ENCODE measurements at regions not wholly inside any gene's neighbourhood (a gene's known extent, or its start where the extent isn't known, plus 50 kb on each side); places are given as distances from the start of the nearest gene placed in this dataset.
"Not testable (repeated sequence)": the region's sequence is repeated elsewhere in the genome, so short reads cannot be mapped to it uniquely, and the experiment has no call there.

DNA sequence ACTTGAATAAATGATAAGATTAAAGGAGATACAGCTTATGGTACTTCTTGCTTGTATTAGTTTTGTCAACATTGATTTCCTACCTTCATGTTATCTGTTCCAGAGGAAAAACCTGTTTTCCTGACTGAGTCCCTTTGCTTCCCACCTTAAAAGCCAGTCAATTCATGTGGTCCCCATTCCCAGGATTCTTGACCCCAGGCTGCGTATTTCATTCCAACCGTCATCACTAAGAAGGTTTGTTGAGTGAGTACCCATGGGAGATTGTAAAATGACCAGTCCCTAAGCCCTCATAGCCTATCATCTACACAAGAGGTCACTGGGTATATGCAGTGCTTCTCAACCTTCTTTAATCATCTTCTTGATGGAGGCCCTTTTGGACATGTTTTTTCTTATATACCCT lies 52.2 kb downstream of the BEX3 start:
- peaks cover 4% of the 10 kb centered on the region for H3K4me1 Mint-ChIP-seq (ENCODE audit: insufficient read depth, unreplicated experiment)

DNA sequence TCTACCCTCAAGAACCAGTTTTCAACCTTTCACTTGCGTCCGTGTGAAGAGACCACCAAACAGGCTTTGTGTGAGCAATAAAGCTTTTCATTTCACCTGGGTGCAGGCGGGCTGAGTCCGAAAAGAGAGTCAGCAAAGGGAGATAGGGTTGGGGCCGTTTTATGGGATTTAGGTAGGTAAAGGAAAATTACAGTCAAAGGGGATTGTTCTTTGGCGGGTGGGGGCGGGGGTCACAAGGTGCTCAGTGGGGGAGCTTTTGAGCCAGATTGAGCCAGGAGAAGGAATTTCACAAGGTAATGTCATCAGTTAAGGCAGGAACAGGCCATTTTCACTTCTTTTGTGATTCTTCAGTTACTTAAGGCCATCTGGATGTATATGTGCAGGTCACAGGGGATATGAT lies 52.7 kb downstream of the BEX3 start:
- H3K36me3 Mint-ChIP-seq (ENCODE audit: insufficient read depth, unreplicated experiment); intact Hi-C loops (cut with micrococcal nuclease); H3K4me1 Mint-ChIP-seq (ENCODE audit: insufficient read depth, unreplicated experiment); H3K4me3 Mint-ChIP-seq (ENCODE audit: unreplicated experiment); H3K27me3 Mint-ChIP-seq (ENCODE audit: insufficient read depth, unreplicated experiment); H3K27ac Mint-ChIP-seq (ENCODE audit: low read depth, unreplicated experiment); POLR2A ChIA-PET; H3K9me3 Mint-ChIP-seq (ENCODE audit: unreplicated experiment); DNase-seq (ENCODE audit: unreplicated experiment); BruUV-seq (replicated peaks): not testable (repeated sequence)
- CTCF ChIA-PET = interaction anchor here (1.4 kb wide), 1 partner anchor 30 kb away, joined by 4 read pairs; no protein-coding TSS in a partner anchor

More for the DNA sequence above, 52.2 kb downstream of the BEX3 start:
- TF ChIP-seq, protein P1, sequence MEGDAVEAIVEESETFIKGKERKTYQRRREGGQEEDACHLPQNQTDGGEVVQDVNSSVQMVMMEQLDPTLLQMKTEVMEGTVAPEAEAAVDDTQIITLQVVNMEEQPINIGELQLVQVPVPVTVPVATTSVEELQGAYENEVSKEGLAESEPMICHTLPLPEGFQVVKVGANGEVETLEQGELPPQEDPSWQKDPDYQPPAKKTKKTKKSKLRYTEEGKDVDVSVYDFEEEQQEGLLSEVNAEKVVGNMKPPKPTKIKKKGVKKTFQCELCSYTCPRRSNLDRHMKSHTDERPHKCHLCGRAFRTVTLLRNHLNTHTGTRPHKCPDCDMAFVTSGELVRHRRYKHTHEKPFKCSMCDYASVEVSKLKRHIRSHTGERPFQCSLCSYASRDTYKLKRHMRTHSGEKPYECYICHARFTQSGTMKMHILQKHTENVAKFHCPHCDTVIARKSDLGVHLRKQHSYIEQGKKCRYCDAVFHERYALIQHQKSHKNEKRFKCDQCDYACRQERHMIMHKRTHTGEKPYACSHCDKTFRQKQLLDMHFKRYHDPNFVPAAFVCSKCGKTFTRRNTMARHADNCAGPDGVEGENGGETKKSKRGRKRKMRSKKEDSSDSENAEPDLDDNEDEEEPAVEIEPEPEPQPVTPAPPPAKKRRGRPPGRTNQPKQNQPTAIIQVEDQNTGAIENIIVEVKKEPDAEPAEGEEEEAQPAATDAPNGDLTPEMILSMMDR (IDR thresholded peaks at IDR 0.05; ENCODE audit: unreplicated experiment) = no peak
- H3K9me3 Mint-ChIP-seq (ENCODE audit: unreplicated experiment) = no peaks in the 10 kb centered on the region
- no peak overlapping the region for H3K4me3 Mint-ChIP-seq (ENCODE audit: unreplicated experiment)
- H3K27me3 Mint-ChIP-seq (ENCODE audit: insufficient read depth, unreplicated experiment) = peaks cover 11% of the 10 kb centered on the region
- no TSS peak for BruUV-seq (replicated peaks)
- intact Hi-C loops (cut with micrococcal nuclease) = no loop called here
- H3K27ac Mint-ChIP-seq (ENCODE audit: low read depth, unreplicated experiment) = no peak overlapping the region
- H3K36me3 Mint-ChIP-seq (ENCODE audit: insufficient read depth, unreplicated experiment) = no peaks in the 10 kb centered on the region
- DNase-seq (ENCODE audit: unreplicated experiment) = no peak
- ChIA-PET POLR2A (no interaction called here), CTCF (interaction anchor here (0.7 to 1.4 kb wide), 2 partner anchors 30 to 34 kb away, joined by 3 to 4 read pairs; no protein-coding TSS in a partner anchor)

DNA sequence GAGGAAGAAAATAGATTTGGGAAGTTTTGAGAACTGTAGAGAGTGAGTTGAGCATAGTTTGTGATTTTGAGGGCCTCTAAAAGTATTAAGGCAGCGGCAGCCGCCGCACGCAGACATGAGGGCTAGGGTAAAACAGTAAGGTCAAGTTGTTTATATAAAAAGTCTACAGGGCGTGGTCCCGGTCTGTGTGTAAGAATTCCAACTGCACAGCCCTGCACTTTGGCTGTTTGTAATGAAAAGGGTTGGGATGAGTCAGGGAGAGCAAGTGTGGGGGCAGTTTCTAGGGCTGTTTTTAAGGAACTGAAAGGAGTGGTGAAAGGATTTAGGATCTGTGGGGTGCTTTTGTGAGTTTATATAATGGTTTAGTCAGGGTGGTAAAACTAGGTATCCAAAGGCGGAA lies 55.0 kb downstream of the BEX3 start:
- no peaks in the 10 kb centered on the region for H3K9me3 Mint-ChIP-seq (ENCODE audit: unreplicated experiment)
- no peak overlapping the region for H3K27ac Mint-ChIP-seq (ENCODE audit: low read depth, unreplicated experiment)
- H3K4me3 Mint-ChIP-seq (ENCODE audit: unreplicated experiment) = no peak overlapping the region
- peaks cover 10% of the 10 kb centered on the region for H3K4me1 Mint-ChIP-seq (ENCODE audit: insufficient read depth, unreplicated experiment)
- intact Hi-C loops (cut with micrococcal nuclease) = no loop called here
- TF ChIP-seq, protein P1 (IDR thresholded peaks at IDR 0.05; ENCODE audit: unreplicated experiment) = no peak
- peak; percentile 60 for DNase-seq (ENCODE audit: unreplicated experiment)
- H3K27me3 Mint-ChIP-seq (ENCODE audit: insufficient read depth, unreplicated experiment) = no peaks in the 10 kb centered on the region
- no TSS peak for BruUV-seq (replicated peaks)
- no peaks in the 10 kb centered on the region for H3K36me3 Mint-ChIP-seq (ENCODE audit: insufficient read depth, unreplicated experiment)
- POLR2A ChIA-PET = interaction anchor here (1.0 to 1.3 kb wide), 2 partner anchors 11 to 75 kb away, joined by 4 read pairs; partner anchors contain the start of gene TCEAL9
- CTCF ChIA-PET = no interaction called here

DNA sequence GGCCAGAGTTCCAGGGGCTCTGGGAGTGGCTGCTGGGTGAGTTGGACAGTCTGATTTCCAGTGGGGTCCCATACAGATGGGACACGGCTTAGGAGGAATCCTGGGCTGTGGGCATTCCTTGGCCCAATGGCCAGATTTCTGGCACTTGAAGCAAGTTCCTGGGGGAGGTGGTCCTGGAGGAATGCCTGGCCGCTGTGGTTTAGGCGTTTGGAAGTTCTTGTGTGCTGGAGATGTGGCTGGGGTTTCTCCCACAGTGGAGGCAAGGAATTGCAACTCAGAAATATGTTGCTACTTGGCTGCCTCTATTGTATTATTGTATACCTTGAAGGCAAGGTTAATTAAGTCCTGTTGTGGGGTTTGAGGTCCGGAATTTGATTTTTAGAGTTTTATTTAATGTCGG lies 56.5 kb downstream of the BEX3 start:
- H3K27ac Mint-ChIP-seq (ENCODE audit: low read depth, unreplicated experiment); DNase-seq (ENCODE audit: unreplicated experiment); H3K9me3 Mint-ChIP-seq (ENCODE audit: unreplicated experiment); CTCF ChIA-PET; POLR2A ChIA-PET; BruUV-seq (replicated peaks); H3K4me1 Mint-ChIP-seq (ENCODE audit: insufficient read depth, unreplicated experiment); H3K27me3 Mint-ChIP-seq (ENCODE audit: insufficient read depth, unreplicated experiment); H3K36me3 Mint-ChIP-seq (ENCODE audit: insufficient read depth, unreplicated experiment); intact Hi-C loops (cut with micrococcal nuclease); H3K4me3 Mint-ChIP-seq (ENCODE audit: unreplicated experiment): not testable (repeated sequence)

DNA sequence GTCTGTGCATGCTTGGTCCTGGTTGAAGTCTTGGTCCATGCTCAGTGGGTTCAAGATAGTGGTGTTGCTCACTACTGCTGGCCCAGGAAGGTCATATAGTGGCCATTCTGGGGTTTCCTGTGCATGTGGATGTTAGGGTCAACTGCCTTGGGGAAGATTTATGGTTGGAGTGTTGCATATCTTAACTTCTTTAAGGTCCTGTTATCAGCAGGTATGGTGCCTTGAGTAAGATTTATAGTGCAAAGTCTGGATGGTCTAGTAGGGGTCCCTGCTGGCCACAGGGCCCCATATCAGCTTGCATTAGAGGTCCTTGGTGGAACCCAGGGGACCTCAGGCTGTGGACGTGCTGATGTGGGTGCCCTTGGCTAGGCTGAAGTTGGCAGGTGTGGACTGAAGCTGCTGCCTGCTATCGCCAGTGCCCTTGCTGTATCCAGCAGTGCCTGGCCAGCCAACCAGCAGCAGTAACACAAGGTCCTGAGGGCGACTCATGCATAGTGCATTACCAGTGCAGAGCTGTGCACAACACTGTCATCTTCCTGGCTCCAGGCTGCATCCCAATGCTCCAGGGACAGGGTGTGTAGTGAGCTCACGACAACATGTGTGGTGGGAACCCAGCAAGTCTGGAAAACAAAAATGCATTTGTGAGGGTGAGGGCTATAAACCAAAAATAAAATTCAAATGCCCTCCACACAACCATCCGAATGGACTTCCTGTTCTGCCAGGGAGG lies 61.0 kb downstream of the BEX3 start:
- peaks cover 10% of the 10 kb centered on the region for H3K4me1 Mint-ChIP-seq (ENCODE audit: insufficient read depth, unreplicated experiment)
- H3K27ac Mint-ChIP-seq (ENCODE audit: low read depth, unreplicated experiment) = no peak overlapping the region
- H3K9me3 Mint-ChIP-seq (ENCODE audit: unreplicated experiment) = no peaks in the 10 kb centered on the region
- no peak overlapping the region for H3K4me3 Mint-ChIP-seq (ENCODE audit: unreplicated experiment)
- no TSS peak for BruUV-seq (replicated peaks)
- intact Hi-C loops (cut with micrococcal nuclease) = no loop called here
- DNase-seq (ENCODE audit: unreplicated experiment) = no peak
- no peaks in the 10 kb centered on the region for H3K27me3 Mint-ChIP-seq (ENCODE audit: insufficient read depth, unreplicated experiment)
- H3K36me3 Mint-ChIP-seq (ENCODE audit: insufficient read depth, unreplicated experiment) = no peaks in the 10 kb centered on the region
- POLR2A ChIA-PET = no interaction called here
- CTCF ChIA-PET = interaction anchor here (0.6 kb wide), 1 partner anchor 51 kb away, joined by 3 read pairs; no protein-coding TSS in a partner anchor
- TF ChIP-seq, protein P1 (IDR thresholded peaks at IDR 0.05; ENCODE audit: unreplicated experiment) = no peak
